NCI-H446 treated with DMSO at 0.1 percent for 48 hours (cell line): ENCODE measurements at regions not wholly inside any gene's neighbourhood (a gene's known extent, or its start where the extent isn't known, plus 50 kb on each side); places are given as distances from the start of the nearest gene placed in this dataset.
"Not testable (repeated sequence)": the region's sequence is repeated elsewhere in the genome, so short reads cannot be mapped to it uniquely, and the experiment has no call there.

Source experiments
- DNase-seq: peaks from one replicate; lab custom pipeline; 2025; lab: John Stamatoyannopoulos, UW

- no peak for DNase-seq
These were observed 1329.1 kb upstream of the SPRY2 start for GRCh38 chr13:81670048-81670447.

GRCh38 chr13:81664872-81665271 is 1323.9 kb upstream of the SPRY2 start:
- DNase-seq, result no peak

GRCh38 chr13:81659984-81660383 is 1319.1 kb upstream of the SPRY2 start:
- DNase-seq, result no peak

- DNase-seq, result no peak
These were observed 1317.9 kb upstream of the SPRY2 start for GRCh38 chr13:81658598-81659370.

GRCh38 chr13:81639984-81640582 is 1299.2 kb upstream of the SPRY2 start:
- DNase-seq, result no peak

GRCh38 chr13:81637457-81637856 is 1296.5 kb upstream of the SPRY2 start:
- DNase-seq, result no peak

- DNase-seq, result no peak
These were observed 1295.2 kb upstream of the SPRY2 start for GRCh38 chr13:81636120-81636519.

- no peak for DNase-seq
These were observed 1274.1 kb upstream of the SPRY2 start for GRCh38 chr13:81615031-81615430.

- DNase-seq, result no peak
These were observed 1269.7 kb upstream of the SPRY2 start for GRCh38 chr13:81610644-81611043.

GRCh38 chr13:81609335-81609734 is 1268.4 kb upstream of the SPRY2 start:
- no peak for DNase-seq

- DNase-seq, result no peak
These were observed 1265.1 kb upstream of the SPRY2 start for GRCh38 chr13:81606074-81606473.

GRCh38 chr13:81602241-81602640 is 1261.3 kb upstream of the SPRY2 start:
- DNase-seq, result no peak

- DNase-seq, result no peak
These were observed 1256.2 kb upstream of the SPRY2 start for GRCh38 chr13:81597101-81597500.

GRCh38 chr13:81596224-81596753 is 1255.4 kb upstream of the SPRY2 start:
- DNase-seq, result no peak

- DNase-seq, result no peak
These were observed 1250.7 kb upstream of the SPRY2 start for GRCh38 chr13:81591528-81592220.

- DNase-seq, result no peak
These were observed 1241.5 kb upstream of the SPRY2 start for GRCh38 chr13:81582381-81582780.

- no peak for DNase-seq
These were observed 1236.8 kb upstream of the SPRY2 start for GRCh38 chr13:81577601-81578195.

GRCh38 chr13:81568824-81569223 is 1227.9 kb upstream of the SPRY2 start:
- no peak for DNase-seq

GRCh38 chr13:81565849-81566248 is 1224.9 kb upstream of the SPRY2 start:
- no peak for DNase-seq

GRCh38 chr13:81563091-81563490 is 1222.2 kb upstream of the SPRY2 start:
- no peak for DNase-seq

GRCh38 chr13:81562598-81562997 is 1221.7 kb upstream of the SPRY2 start:
- no peak for DNase-seq

GRCh38 chr13:81551036-81551435 is 1210.1 kb upstream of the SPRY2 start:
- DNase-seq, result no peak

- not testable (repeated sequence) for DNase-seq
These were observed 1205.4 kb upstream of the SPRY2 start for GRCh38 chr13:81546294-81546693.
